Stromal cell of bone marrow (primary cell): ENCODE measurements at regions not wholly inside any gene's neighbourhood (a gene's known extent, or its start where the extent isn't known, plus 50 kb on each side); places are given as distances from the start of the nearest gene placed in this dataset.
"Not testable (repeated sequence)": the region's sequence is repeated elsewhere in the genome, so short reads cannot be mapped to it uniquely, and the experiment has no call there.

Experiments used
- DNase-seq: peaks from one replicate; pipeline ENCODE4 v3.0.0-alpha.2; 2012; ENCODE audit warnings: low read depth

- DNase-seq: peak; percentile 90
Measured at GRCh38 chr3:59502806-59503205, 453.0 kb upstream of the CFAP20DC start.

GRCh38 chr3:59499954-59500353 lies 450.1 kb upstream of the CFAP20DC start:
- DNase-seq: no peak

GRCh38 chr3:59499000-59499399 lies 449.2 kb upstream of the CFAP20DC start:
- DNase-seq: no peak

GRCh38 chr3:59496250-59496649 lies 446.4 kb upstream of the CFAP20DC start:
- no peak for DNase-seq

GRCh38 chr3:59494969-59495368 lies 445.1 kb upstream of the CFAP20DC start:
- not testable (repeated sequence) for DNase-seq

- no peak for DNase-seq
Measured at GRCh38 chr3:59486520-59486919, 436.7 kb upstream of the CFAP20DC start.

- DNase-seq: no peak
Measured at GRCh38 chr3:59483191-59483590, 433.4 kb upstream of the CFAP20DC start.

GRCh38 chr3:59482684-59483083 lies 432.9 kb upstream of the CFAP20DC start:
- peak; percentile 62 for DNase-seq

- no peak for DNase-seq
Measured at GRCh38 chr3:59481776-59482400, 432.1 kb upstream of the CFAP20DC start.

GRCh38 chr3:59480486-59480995 lies 430.7 kb upstream of the CFAP20DC start:
- peak; percentile 65 for DNase-seq

GRCh38 chr3:59473636-59474035 lies 423.8 kb upstream of the CFAP20DC start:
- DNase-seq: no peak

- DNase-seq: no peak
Measured at GRCh38 chr3:59472541-59472940, 422.7 kb upstream of the CFAP20DC start.

- peak; percentile 13 for DNase-seq
Measured at GRCh38 chr3:59469948-59470723, 420.3 kb upstream of the CFAP20DC start.

- no peak for DNase-seq
Measured at GRCh38 chr3:59467476-59467875, 417.7 kb upstream of the CFAP20DC start.

GRCh38 chr3:59464187-59464586 lies 414.4 kb upstream of the CFAP20DC start:
- DNase-seq: no peak

GRCh38 chr3:59463253-59463652 lies 413.4 kb upstream of the CFAP20DC start:
- DNase-seq: no peak

- no peak for DNase-seq
Measured at GRCh38 chr3:59460068-59460467, 410.2 kb upstream of the CFAP20DC start.

- no peak for DNase-seq
Measured at GRCh38 chr3:59456852-59457485, 407.1 kb upstream of the CFAP20DC start.

GRCh38 chr3:59451800-59452746 lies 402.2 kb upstream of the CFAP20DC start:
- DNase-seq: no peak

GRCh38 chr3:59450946-59451763 lies 401.3 kb upstream of the CFAP20DC start:
- DNase-seq: no peak

GRCh38 chr3:59450437-59450836 lies 400.6 kb upstream of the CFAP20DC start:
- no peak for DNase-seq
